Sigmoid colon (tissue), 6 donors: ENCODE measurements at regions not wholly inside any gene's neighbourhood (a gene's known extent, or its start where the extent isn't known, plus 50 kb on each side); places are given as distances from the start of the nearest gene placed in this dataset.

Experiments
- DNase-seq: peaks from one replicate; pipeline ENCODE4 v3.0.0-alpha.2; 2019
- H3K27ac ChIP-seq, 4 donors: fragments of 200-600 bp; sonication (generic); one replicate each; pipeline ENCODE4 v1.5.1; 2016 to 2019; ENCODE audit warnings: mild to moderate bottlenecking in 1 of 4
- H3K27me3 ChIP-seq, 3 donors: fragments of 200-600 bp; sonication (generic); one replicate each; pipeline ENCODE4 v1.5.1; 2019; ENCODE audit warnings: mild to moderate bottlenecking in 1 of 3
- H3K36me3 ChIP-seq, 4 donors: fragments of 200-600 bp; sonication (generic); one replicate each; pipeline ENCODE4 v1.5.1; 2016 to 2019
- H3K4me1 ChIP-seq, 4 donors: fragments of 200-600 bp; sonication (generic); one replicate each; pipeline ENCODE4 v1.5.1; 2017 to 2019
- H3K4me3 ChIP-seq, 4 donors: fragments of 200-600 bp; sonication (generic); one replicate each; pipeline ENCODE4 v1.5.1; 2017 to 2019; ENCODE audit warnings: mild to moderate bottlenecking in 2 of 4, moderate library complexity in 1 of 4
- H3K9me3 ChIP-seq, 4 donors: fragments of 200-600 bp in 3 of 4; sonication (generic) in 3 of 4; one replicate each; pipeline versions ENCODE4 v1.5.1 to v1.6.1; 2013 to 2019
- EP300 ChIP-seq, 4 donors: sonication (generic); formaldehyde crosslinking; IDR thresholded peaks; one replicate each; pipeline ENCODE4 v1.6.1; 2017; ENCODE audit warnings: antibody characterized with exemption in 4 of 4
- POLR2A ChIP-seq, 2 donors: fragments of 450-650 bp; IDR thresholded peaks; one replicate each; pipeline ENCODE4 v1.6.1; 2016; ENCODE audit warnings: antibody characterized with exemption in 2 of 2, mild to moderate bottlenecking in 2 of 2, moderate library complexity in 2 of 2
- POLR2AphosphoS5 ChIP-seq, 4 donors: sonication (generic); formaldehyde crosslinking; IDR thresholded peaks; one replicate each; pipeline ENCODE4 v1.6.1; 2017; ENCODE audit warnings: antibody characterized with exemption in 4 of 4
- whole genome bisulfite sequencing, 2 donors: extraction: QIAGEN DNeasy Blood & Tissue Kit; methylation state at CpG; one replicate each; pipeline ENCODE4 v1.1.7; 2013; 5-methylcytosine and 5-hydroxymethylcytosine counted together
- intact Hi-C: fragments of 100-400 bp; cut with DNase I; formaldehyde crosslinking; loops from one replicate; pipeline ENCODE4 v1.15.1; 2023
- TF ChIP-seq, protein P1 (sequence below), 4 experiments: fragments of 450-650 bp in 3 of 4; fragments of 200-600 bp in 1 of 4; IDR thresholded peaks; one replicate each; pipeline ENCODE4 v1.5.1; 2016 to 2019; ENCODE audit warnings: antibody characterized with exemption in 4 of 4, mild to moderate bottlenecking in 3 of 4, moderate library complexity in 2 of 4
- donor health status: healthy with polysubstance abuse.
- donor health status: healthy.

DNA sequence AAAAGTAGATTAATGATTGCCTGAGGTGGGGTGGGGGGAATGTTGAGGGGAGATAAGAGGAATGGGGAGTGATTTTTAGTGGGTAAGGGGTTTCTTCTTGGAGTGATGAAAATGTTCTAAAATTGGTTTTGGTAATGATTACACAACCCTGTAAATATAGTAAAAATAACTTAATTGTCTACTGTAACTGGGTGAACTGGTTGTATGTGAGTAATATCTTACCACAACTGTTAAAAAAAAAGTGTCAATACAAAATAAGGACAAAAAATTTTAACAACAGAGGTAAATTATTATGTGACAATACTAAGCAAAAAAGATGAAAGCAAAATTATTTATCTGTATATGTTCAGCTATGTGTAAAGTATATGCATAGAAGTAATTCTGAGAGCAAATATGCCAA is 86.3 kb upstream of the RASSF8 start:
- TF ChIP-seq, protein P1, sequence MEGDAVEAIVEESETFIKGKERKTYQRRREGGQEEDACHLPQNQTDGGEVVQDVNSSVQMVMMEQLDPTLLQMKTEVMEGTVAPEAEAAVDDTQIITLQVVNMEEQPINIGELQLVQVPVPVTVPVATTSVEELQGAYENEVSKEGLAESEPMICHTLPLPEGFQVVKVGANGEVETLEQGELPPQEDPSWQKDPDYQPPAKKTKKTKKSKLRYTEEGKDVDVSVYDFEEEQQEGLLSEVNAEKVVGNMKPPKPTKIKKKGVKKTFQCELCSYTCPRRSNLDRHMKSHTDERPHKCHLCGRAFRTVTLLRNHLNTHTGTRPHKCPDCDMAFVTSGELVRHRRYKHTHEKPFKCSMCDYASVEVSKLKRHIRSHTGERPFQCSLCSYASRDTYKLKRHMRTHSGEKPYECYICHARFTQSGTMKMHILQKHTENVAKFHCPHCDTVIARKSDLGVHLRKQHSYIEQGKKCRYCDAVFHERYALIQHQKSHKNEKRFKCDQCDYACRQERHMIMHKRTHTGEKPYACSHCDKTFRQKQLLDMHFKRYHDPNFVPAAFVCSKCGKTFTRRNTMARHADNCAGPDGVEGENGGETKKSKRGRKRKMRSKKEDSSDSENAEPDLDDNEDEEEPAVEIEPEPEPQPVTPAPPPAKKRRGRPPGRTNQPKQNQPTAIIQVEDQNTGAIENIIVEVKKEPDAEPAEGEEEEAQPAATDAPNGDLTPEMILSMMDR (IDR thresholded peaks at IDR 0.05): no peak
- TF ChIP-seq POLR2A (IDR thresholded peaks at IDR 0.05) (no peak), POLR2AphosphoS5 (IDR thresholded peaks at IDR 0.05) (no peak), EP300 (IDR thresholded peaks at IDR 0.05) (no peak)
- Histone ChIP-seq H3K4me3 (no peak overlapping the region), H3K4me1 (no peaks in the 10 kb centered on the region), H3K36me3 (no peaks in the 10 kb centered on the region), H3K27ac (no peak overlapping the region), H3K9me3 (peaks cover 0 to 2% (median 0%) of the 10 kb centered on the region in 4 donors), H3K27me3 (no peaks in the 10 kb centered on the region)
- intact Hi-C loops: no loop called here
- DNase-seq: no peak

DNA sequence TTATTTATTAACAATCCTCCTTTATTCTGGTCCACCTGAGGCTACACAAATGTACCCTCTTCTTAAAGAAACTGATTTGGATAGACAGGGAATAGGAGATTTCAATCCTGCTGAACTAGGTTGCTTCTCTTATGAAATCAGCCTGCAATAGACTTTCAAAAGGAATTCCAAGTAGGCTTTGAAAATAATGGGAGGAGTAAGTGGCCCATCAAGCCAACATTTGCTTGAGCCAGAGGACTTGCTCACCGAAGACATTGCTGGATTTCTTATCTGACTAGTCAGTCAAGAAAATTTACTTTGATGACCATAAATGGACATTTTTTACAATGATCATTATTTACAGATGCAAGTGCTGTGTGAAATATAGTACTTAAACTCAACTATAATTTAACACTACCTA is 82.8 kb upstream of the RASSF8 start:
- Histone ChIP-seq H3K9me3 (peaks cover 0 to 2% (median 0%) of the 10 kb centered on the region in 4 donors), H3K4me1 (no peaks in the 10 kb centered on the region), H3K27ac (no peak overlapping the region), H3K36me3 (no peaks in the 10 kb centered on the region), H3K27me3 (no peaks in the 10 kb centered on the region), H3K4me3 (no peak overlapping the region)
- DNase-seq: no peak
- 30 to 70% methylated on average over 1 of the region's 1 CpG for WGBS, 2 donors
- TF ChIP-seq POLR2AphosphoS5 (IDR thresholded peaks at IDR 0.05) (no peak), EP300 (IDR thresholded peaks at IDR 0.05) (no peak), POLR2A (IDR thresholded peaks at IDR 0.05) (no peak)
- TF ChIP-seq, protein P1 (IDR thresholded peaks at IDR 0.05): no peak
- intact Hi-C loops: no loop called here

DNA sequence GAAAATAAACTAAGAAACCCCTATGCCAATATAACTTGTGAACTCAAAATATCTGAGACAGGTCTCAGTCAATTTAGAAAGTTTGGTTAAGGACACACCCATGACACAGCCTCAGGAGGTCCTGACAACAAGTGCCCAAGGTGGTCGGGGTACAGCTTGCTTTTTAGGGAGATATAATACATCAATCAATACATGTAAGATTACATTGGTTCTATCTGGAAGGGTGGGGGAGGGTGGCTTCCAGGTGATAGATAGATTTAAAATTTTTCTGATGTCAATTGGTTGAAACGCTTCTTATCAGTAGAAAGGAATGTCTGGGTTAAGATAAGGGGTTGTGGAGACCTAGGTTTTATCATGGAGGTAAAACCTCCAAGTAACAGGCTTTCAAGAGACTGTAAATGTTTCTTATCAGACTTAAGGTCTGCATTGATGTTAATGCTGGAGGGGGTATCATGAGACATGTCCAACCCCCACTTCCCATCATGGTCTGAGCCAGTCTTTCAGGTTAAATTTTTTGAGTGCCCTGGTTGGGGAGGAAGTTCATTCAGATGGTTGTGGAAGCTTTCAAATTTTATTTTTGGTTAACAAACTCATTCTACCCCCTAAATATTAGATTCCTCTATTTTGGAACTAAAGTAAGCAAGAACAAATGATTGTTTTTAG is 82.0 kb upstream of the RASSF8 start:
- Histone ChIP-seq H3K9me3 (peaks cover 0 to 2% (median 0%) of the 10 kb centered on the region in 4 donors), H3K4me3 (no peak overlapping the region), H3K4me1 (no peaks in the 10 kb centered on the region), H3K36me3 (no peaks in the 10 kb centered on the region), H3K27ac (no peak overlapping the region), H3K27me3 (no peaks in the 10 kb centered on the region)
- no peak for TF ChIP-seq POLR2AphosphoS5 (IDR thresholded peaks at IDR 0.05)
- TF ChIP-seq, protein P1 (IDR thresholded peaks at IDR 0.05): no peak
- no peak for TF ChIP-seq EP300 (IDR thresholded peaks at IDR 0.05)
- WGBS, 2 donors: 23 to 69% methylated on average over 2 of the region's 2 CpGs
- intact Hi-C loops: no loop called here
- no peak for DNase-seq

DNA sequence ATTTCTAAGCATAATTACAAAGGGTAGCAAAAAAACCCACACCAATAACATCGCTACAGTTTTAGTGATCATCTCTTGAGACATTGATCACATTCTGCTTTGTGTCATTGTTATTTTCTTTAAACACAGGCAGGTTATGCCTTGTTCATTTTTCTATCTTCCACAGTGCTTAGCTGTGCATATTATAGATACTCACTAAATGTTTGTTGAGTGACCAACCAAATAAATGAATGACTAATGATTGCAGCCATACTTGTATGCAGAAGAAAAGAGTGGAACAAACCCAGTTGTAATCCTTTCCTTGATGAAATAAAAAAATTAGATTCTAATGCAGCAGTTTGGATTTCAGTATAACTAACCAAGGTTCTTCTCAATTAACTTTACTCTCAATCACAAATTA is 81.0 kb upstream of the RASSF8 start:
- Histone ChIP-seq H3K27ac (no peak overlapping the region), H3K4me3 (no peak overlapping the region), H3K27me3 (no peaks in the 10 kb centered on the region), H3K36me3 (no peaks in the 10 kb centered on the region), H3K9me3 (peaks cover 0 to 2% (median 0%) of the 10 kb centered on the region in 4 donors), H3K4me1 (no peaks in the 10 kb centered on the region)
- no peak for TF ChIP-seq POLR2A (IDR thresholded peaks at IDR 0.05)
- TF ChIP-seq EP300 (IDR thresholded peaks at IDR 0.05): no peak
- TF ChIP-seq POLR2AphosphoS5 (IDR thresholded peaks at IDR 0.05): no peak
- TF ChIP-seq, protein P1 (IDR thresholded peaks at IDR 0.05): no peak
- 95 to 98% methylated on average over 1 of the region's 1 CpG for WGBS, 2 donors
- DNase-seq: no peak
- intact Hi-C loops: no loop called here

DNA sequence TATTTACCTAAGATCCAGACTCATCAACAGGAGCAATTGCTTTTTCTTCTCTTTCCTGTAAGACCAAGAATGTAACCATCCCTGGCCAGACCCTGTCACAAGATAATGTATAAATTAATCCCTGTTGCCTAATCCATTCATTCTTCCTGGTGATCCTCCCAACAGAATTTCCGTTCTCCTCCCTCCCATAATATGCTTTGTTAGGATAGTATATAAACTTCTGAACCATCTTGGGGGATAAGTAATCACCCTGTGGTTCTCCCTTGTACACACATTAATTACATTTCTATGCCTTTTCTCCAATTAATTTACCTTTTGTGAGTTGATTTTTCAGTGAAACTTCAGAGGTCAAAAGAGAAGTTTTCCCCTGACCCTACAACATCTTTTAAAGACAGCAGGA is 76.2 kb upstream of the RASSF8 start:
- no peak for DNase-seq
- Histone ChIP-seq H3K36me3 (no peaks in the 10 kb centered on the region), H3K4me3 (no peak overlapping the region), H3K4me1 (no peaks in the 10 kb centered on the region), H3K9me3 (peaks cover 0 to 2% (median 0%) of the 10 kb centered on the region in 4 donors), H3K27me3 (no peaks in the 10 kb centered on the region), H3K27ac (no peak overlapping the region)
- TF ChIP-seq POLR2AphosphoS5 (IDR thresholded peaks at IDR 0.05) (no peak), EP300 (IDR thresholded peaks at IDR 0.05) (no peak), POLR2A (IDR thresholded peaks at IDR 0.05) (no peak)
- TF ChIP-seq, protein P1 (IDR thresholded peaks at IDR 0.05): no peak
- intact Hi-C loops: no loop called here
- 59 to 83% methylated on average over 1 of the region's 1 CpG for WGBS, 2 donors
